Type B pancreatic cell (in vitro differentiated cells): ENCODE measurements at regions not wholly inside any gene's neighbourhood (a gene's known extent, or its start where the extent isn't known, plus 50 kb on each side); places are given as distances from the start of the nearest gene placed in this dataset.

ENCODE experiments used
- DNase-seq: peaks from one replicate; pipeline ENCODE4 v3.0.0; 2021; ENCODE audit warnings: mixed read lengths; ENCODE audit not compliant: unreplicated experiment; ENCODE audit errors: extremely low spot score
- H3K27ac Mint-ChIP-seq: 2 replicates; pipeline ENCODE4 v1.8.0; 2021; ENCODE audit warnings: mild to moderate bottlenecking, mixed read lengths
- H3K27me3 Mint-ChIP-seq: 2 replicates; pipeline ENCODE4 v1.8.0; 2021; ENCODE audit warnings: mixed read lengths
- H3K36me3 Mint-ChIP-seq: 2 replicates; pipeline ENCODE4 v1.8.0; 2021; ENCODE audit warnings: mixed read lengths
- H3K4me1 Mint-ChIP-seq: one replicate; pipeline ENCODE4 v1.8.0; 2021; ENCODE audit warnings: mixed read lengths; ENCODE audit not compliant: unreplicated experiment
- H3K4me3 Mint-ChIP-seq: 2 replicates; pipeline ENCODE4 v1.8.0; 2021; ENCODE audit warnings: mild to moderate bottlenecking, mixed read lengths
- H3K9me3 Mint-ChIP-seq: 2 replicates; pipeline ENCODE4 v1.8.0; 2021; ENCODE audit warnings: mixed read lengths
- CTCF ChIP-seq: fragments of 200-600 bp; sonication (generic); conservative IDR thresholded peaks from 2 replicates; pipeline ENCODE4 v1.5.0; 2021; ENCODE audit warnings: antibody characterized with exemption, mild to moderate bottlenecking

GRCh38 chr12:127106041-127106440 is 1160.9 kb upstream of the TMEM132C start:
- Mint-ChIP-seq H3K27me3 (peaks cover 12% of the 10 kb centered on the region), H3K4me1 (peaks cover 5% of the 10 kb centered on the region), H3K4me3 (no peak overlapping the region), H3K36me3 (no peaks in the 10 kb centered on the region), H3K27ac (no peak overlapping the region), H3K9me3 (no peaks in the 10 kb centered on the region)
- no peak for DNase-seq
- no peak for TF ChIP-seq CTCF

- peaks cover 5% of the 10 kb centered on the region for H3K4me1 Mint-ChIP-seq
- H3K27ac Mint-ChIP-seq: no peak overlapping the region
- H3K36me3 Mint-ChIP-seq: no peaks in the 10 kb centered on the region
- no peak for DNase-seq
- no peak overlapping the region for H3K4me3 Mint-ChIP-seq
- TF ChIP-seq CTCF: no peak
- peaks cover 12% of the 10 kb centered on the region for H3K27me3 Mint-ChIP-seq
- no peaks in the 10 kb centered on the region for H3K9me3 Mint-ChIP-seq
These were observed 1160.3 kb upstream of the TMEM132C start for GRCh38 chr12:127106697-127107096.

- Mint-ChIP-seq H3K27ac (no peak overlapping the region), H3K4me3 (no peak overlapping the region), H3K4me1 (peaks cover 5% of the 10 kb centered on the region), H3K27me3 (peaks cover 12% of the 10 kb centered on the region), H3K36me3 (no peaks in the 10 kb centered on the region), H3K9me3 (no peaks in the 10 kb centered on the region)
- no peak for DNase-seq
- TF ChIP-seq CTCF: no peak
These were observed 1159.2 kb upstream of the TMEM132C start for GRCh38 chr12:127107744-127108143.

GRCh38 chr12:127108360-127109215 is 1158.4 kb upstream of the TMEM132C start:
- Mint-ChIP-seq H3K36me3 (no peaks in the 10 kb centered on the region), H3K4me1 (peaks cover 5% of the 10 kb centered on the region), H3K9me3 (no peaks in the 10 kb centered on the region), H3K27me3 (peaks cover 12% of the 10 kb centered on the region), H3K4me3 (no peak overlapping the region), H3K27ac (no peak overlapping the region)
- DNase-seq: no peak
- TF ChIP-seq CTCF: peak; percentile 82

- Mint-ChIP-seq H3K36me3 (no peaks in the 10 kb centered on the region), H3K4me3 (no peak overlapping the region), H3K9me3 (no peaks in the 10 kb centered on the region), H3K27ac (no peak overlapping the region), H3K27me3 (peaks cover 3% of the 10 kb centered on the region), H3K4me1 (no peaks in the 10 kb centered on the region)
- no peak for DNase-seq
- no peak for TF ChIP-seq CTCF
These were observed 1153.0 kb upstream of the TMEM132C start for GRCh38 chr12:127113945-127114344.
